Left lobe of liver (tissue), 2 donors: ENCODE measurements at regions not wholly inside any gene's neighbourhood (a gene's known extent, or its start where the extent isn't known, plus 50 kb on each side); places are given as distances from the start of the nearest gene placed in this dataset.

ENCODE experiments used
- ATAC-seq: fragments of 200-7000 bp; cut with Tn5 transposase; one replicate; pipeline ENCODE4 v1.9.1; 2020; ENCODE audit warnings: mild to moderate bottlenecking, moderate library complexity
- DNase-seq: peaks from one replicate; pipeline ENCODE4 v3.0.0-alpha.2; 2020; ENCODE audit warnings: low spot score
- donor health status: DM: no; HTN: no; CAD: no; lungs with moderate emphysema.
- donor health status: DM: no; HTN: yes; CAD: no.

GRCh38 chr13:44294876-44295275 is 78.7 kb upstream of the SERP2 start:
- DNase-seq = no peak
- ATAC-seq = peak; percentile 46

GRCh38 chr13:44296856-44297255 is 76.8 kb upstream of the SERP2 start:
- DNase-seq (no peak), ATAC-seq (no peak)

GRCh38 chr13:44298314-44298713 is 75.3 kb upstream of the SERP2 start:
- DNase-seq = no peak
- no peak for ATAC-seq

- DNase-seq (no peak), ATAC-seq (peak; percentile 69)
Observed at GRCh38 chr13:44299152-44299943, 74.3 kb upstream of the SERP2 start.

GRCh38 chr13:44300895-44301638 is 72.6 kb upstream of the SERP2 start:
- peak; percentile 62 for DNase-seq
- ATAC-seq = peak; percentile 84

DNA sequence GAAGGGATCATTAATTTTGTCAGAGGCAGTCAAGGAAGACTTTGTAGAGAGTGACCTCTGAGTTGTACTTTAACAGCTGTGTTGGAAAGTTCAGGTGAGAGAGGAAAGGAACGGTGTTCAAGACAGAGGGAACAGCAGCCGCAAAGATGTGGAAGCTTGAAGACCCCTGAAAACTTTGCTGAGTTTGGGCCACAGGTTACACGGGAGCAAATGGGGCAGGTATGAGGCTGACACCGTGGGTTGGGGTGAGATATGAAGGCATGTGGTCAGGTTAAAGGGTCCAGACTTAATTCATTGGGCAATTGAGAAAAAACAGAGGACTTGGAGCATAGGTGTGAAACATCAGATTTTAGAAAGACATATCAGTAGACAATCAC is 72.0 kb upstream of the SERP2 start:
- DNase-seq (no peak), ATAC-seq (no peak)

DNA sequence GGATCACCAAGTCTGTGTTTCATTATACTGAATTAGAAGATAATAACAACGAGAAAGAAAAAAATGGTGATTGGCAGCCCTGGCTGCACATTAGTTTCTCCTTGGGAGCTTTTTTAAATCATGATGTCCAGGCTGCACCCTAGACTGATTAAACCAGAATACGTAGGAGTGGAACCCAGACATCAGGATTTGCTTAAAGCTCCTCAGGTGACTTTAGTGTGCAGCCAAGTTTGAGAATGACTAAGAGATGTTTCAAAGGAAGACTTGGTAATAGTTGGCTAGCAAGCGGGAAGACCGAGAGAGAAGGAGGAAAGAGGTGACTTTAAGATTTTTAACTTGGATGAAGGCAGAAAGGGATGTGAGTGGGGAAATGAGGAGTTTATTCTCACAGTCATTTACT is 71.4 kb upstream of the SERP2 start:
- DNase-seq (no peak), ATAC-seq (no peak)

DNA sequence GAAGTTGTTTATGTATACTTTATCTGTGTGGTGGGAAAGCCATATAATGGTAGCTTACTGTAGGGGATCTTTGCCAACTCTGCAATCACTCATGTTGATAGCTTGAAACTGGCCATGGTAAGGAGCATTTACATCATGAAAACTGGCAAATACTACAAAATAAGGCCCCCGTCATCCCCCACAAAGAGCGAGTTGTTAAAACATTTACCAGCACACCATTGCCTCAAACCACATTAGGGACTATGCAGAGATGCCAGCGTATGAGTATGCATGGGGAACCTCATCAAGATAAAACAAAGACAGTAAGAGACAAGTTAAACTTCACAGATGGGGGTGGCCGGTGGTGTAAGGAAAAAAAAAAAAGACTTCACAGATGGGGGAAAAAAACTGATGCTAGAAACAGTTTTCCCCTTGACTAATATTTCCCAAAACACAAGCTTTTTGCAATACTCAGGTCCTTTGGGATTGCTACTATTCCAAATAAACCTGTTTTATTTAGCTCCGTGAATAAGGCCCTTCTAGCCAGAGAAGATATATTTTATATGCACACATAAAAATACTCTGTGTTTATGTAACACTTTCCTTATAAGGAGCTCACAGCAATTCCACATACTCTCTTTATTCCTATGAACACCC is 70.6 kb upstream of the SERP2 start:
- DNase-seq (no peak), ATAC-seq (no peak)

GRCh38 chr13:44303681-44304432 is 69.8 kb upstream of the SERP2 start:
- DNase-seq (peak; percentile 52), ATAC-seq (no peak)

DNA sequence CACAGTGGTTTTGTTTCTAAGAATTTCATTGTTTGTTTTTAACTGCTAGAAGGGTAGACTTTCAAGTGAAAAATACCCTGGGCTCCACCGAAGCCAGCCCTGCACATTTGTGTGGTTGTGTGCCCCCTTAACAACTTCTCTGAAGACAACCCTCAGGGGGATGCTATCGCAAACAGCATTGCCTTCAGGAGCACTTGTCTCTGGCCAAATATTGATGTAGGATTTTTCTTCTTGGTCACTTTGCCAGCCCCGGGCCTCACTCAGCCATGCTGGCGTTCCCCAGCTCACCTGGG is 69.2 kb upstream of the SERP2 start:
- DNase-seq (no peak), ATAC-seq (no peak)

- ATAC-seq = no peak
- no peak for DNase-seq
Observed at GRCh38 chr13:44305286-44305685, 68.3 kb upstream of the SERP2 start.

GRCh38 chr13:44305917-44306370 is 67.7 kb upstream of the SERP2 start:
- DNase-seq (no peak), ATAC-seq (peak; percentile 21)

GRCh38 chr13:44306371-44307192 is 67.0 kb upstream of the SERP2 start:
- DNase-seq (no peak), ATAC-seq (peak; percentile 54)

DNA sequence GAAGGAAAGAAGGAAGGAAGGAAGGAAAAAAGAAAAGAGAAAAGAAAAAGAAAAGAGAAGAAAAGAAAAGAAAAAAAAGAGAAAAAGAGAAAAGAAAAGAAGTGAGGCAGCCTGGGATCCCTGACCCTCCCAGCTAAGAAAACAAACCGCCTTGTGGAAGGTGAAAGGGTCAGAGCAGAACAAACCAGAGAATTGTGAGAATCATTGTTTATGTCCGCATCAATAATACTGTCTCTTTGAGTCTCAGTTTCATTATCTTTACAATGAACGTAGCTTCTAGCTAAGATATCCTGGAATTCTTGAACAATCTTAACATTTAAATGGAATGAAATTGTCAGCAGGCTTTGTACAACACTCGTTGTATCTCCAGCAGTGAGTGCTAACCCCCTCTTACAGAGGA is 66.4 kb upstream of the SERP2 start:
- no peak for DNase-seq
- ATAC-seq = no peak

DNA sequence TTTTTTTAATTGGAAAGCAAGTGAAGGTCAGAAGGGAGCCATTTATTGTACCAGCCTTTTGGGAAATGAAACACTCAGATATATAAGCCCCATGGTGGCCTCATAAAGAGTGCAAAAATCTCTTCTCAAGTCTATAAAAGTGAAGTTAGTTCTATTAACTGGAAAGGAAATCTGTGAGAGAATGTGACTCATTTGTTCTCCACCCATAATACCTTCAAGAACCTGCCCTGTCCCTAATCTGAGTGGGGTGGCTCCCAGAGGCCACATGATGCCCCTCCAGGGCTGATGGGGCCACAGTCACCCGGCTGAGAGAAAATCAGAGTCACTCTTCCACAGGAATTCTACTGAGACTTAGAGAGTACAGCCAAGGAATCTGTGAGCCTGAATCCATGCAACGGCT is 65.8 kb upstream of the SERP2 start:
- no peak for ATAC-seq

GRCh38 chr13:44308352-44308751 is 65.3 kb upstream of the SERP2 start:
- no peak for DNase-seq
- ATAC-seq = no peak

More for the DNA sequence above, 65.8 kb upstream of the SERP2 start:
- no peak for DNase-seq

DNA sequence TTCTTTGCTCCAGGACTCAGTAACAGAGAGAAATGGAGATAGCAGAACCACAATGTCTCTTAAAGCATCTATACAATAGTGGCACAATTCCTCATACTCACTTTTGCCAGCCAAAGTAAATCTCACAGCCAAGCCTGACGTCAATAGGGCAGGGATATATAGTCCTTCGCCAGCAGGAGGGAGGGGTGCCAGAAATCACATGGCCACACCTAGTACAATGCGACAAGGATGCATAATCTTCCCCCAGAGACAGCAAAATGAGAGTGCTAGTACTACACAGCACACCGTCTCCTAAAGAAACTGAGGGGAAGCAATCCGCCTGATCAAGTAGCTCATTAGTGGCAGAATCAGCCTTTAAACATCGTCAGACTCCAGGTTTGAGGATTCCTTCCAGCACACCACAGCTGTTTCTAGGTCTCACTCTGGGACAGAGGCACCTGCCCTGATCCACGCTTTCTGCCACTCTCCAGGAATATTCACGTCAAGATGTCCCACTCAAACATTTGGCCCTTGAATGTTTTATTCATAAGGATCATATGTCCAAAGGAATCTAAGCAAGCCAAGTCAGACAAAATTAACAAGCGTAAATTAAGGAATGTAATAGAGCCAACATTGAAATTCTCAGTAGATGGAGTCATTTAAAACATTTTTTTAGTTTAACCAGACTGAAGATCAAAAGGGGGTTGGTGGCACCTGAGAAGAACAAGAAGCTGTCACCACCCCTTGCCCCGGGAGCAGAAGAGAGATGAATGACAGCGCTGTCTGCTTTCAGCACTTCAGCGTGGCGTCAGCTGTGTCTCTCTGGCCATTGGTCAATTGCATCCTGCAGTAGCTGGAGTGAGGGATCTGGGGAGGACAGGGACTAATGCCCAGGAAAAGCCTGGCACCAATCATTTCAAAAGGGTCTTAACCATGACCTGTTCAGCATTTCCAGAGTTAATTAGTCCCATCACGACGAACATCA is 63.5 kb upstream of the SERP2 start:
- no peak for DNase-seq
- no peak for ATAC-seq

- no peak for DNase-seq
Observed at GRCh38 chr13:44311011-44311780, 62.4 kb upstream of the SERP2 start.

DNA sequence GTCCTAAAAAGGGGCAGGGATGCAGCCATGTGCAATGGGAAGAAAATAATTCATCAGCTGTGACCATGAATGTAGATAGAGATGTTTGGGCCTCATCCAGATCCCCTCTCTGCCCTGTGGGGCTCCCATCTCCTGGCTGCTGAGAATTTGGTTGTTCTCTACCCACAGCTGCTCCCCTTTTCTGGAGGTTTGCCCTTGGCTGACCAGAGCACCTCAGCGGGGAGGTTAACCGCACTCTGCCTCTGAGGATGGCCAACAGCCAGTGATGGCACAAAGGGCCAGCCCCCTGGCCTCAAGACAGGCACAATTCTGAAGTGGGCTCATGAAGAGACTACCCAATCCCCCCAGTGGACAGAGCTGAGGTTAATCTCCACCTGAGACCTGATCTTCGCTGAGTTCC is 61.5 kb upstream of the SERP2 start:
- ATAC-seq = no peak
- no peak for DNase-seq

More at GRCh38 chr13:44311011-44311780, 62.4 kb upstream of the SERP2 start:
- ATAC-seq = no peak
